ENCODE measurements at regions not wholly inside any gene's neighbourhood (a gene's known extent, or its start where the extent isn't known, plus 50 kb on each side); places are given as distances from the start of the nearest gene placed in this dataset.
A peak's percentile ranks its signal among the peaks of the same experiment; 100 is the strongest.

DNA sequence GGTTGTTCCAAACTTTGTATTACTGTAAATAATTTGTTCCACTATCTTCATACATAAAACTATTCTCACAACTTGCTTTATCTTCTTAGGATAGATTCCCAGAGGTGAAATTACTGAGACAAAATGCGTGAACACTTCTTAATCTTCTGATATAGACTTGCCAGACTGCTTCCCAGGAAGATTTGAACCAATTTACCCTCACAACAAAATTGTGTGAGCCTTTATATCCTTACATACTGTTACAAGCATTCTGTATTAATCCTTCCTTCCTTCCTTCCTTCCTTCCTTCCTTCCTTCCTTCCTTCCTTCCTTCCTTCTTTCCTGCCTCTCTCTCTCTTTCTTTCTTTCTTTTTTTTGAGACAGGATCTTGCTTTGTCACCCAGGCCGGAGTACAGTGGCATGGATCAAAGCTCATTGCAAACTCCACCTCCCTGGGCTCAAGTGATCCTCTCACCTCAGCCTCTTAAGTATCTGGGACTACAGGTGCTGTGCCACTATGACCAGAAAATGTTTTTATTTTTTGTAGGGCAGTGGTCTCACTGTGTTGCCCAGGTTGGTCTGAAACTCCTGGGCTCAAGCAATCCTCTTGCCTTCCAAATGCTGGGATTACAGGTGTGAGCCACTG is 57.1 kb upstream of the SSR3 start:
- ChIA-PET RAD21 (ENCODE audit: low non-redundant PET in 1 of 2, low total read pairs in 2 of 2, uncharacterized antibody in 2 of 2, unreplicated experiment in 2 of 2) (no interaction called here), CTCF (no interaction called here), POLR2A (no interaction called here)
- Histone ChIP-seq H3K9ac (ENCODE audit: low read length) (no peak overlapping the region), H2AFZ (ENCODE audit: low read depth, low read length, poor library complexity, severe bottlenecking) (peak overlapping the region; percentile 70), H3K9me2 (ENCODE audit: insufficient read depth) (no peaks in the 10 kb centered on the region; the same call in 1 of the 2 replicates), H3K4me2 (ENCODE audit: low read length) (no peak overlapping the region), H3K4me3 (replicated peaks in 1 of 2; ENCODE audit: low read depth in 1 of 2, low read length in 2 of 2) (no peak overlapping the region), H3K9me3 (ENCODE audit: control insufficient read depth in 1 of 2, insufficient read depth in 1 of 2, low read depth in 1 of 2, low read length in 2 of 2) (no peaks in the 10 kb centered on the region), H3K27ac (ENCODE audit: low read depth, low read length) (no peak overlapping the region), H4K20me1 (ENCODE audit: insufficient read depth) (no peaks in the 10 kb centered on the region), H3K36me3 (ENCODE audit: control insufficient read depth in 1 of 2, insufficient read depth in 2 of 2, low read length in 2 of 2) (no peaks in the 10 kb centered on the region), H3K27me3 (ENCODE audit: insufficient read depth, low read length) (no peaks in the 10 kb centered on the region), H3K4me1 (ENCODE audit: control insufficient read depth in 1 of 2, insufficient read depth in 2 of 2, low read length in 2 of 2) (peaks cover 0 to 14% of the 10 kb centered on the region in 2 experiments; a peak in 2 of 4 replicates), H3K79me2 (ENCODE audit: insufficient read depth, low read length) (no peaks in the 10 kb centered on the region)
- DNase-seq (ENCODE audit: low read depth, low spot score) = no peak
- ATAC-seq = no peak
- BruUV-seq (replicated peaks) = no TSS peak
- intact Hi-C loops (cut with micrococcal nuclease) = no loop called here
- TF ChIP-seq EGR1 (IDR thresholded peaks at IDR 0.05; ENCODE audit: low read depth) (no peak), ELF1 (IDR thresholded peaks at IDR 0.05; ENCODE audit: borderline replicate concordance, low read depth) (no peak)
- TF ChIP-seq, protein P1, sequence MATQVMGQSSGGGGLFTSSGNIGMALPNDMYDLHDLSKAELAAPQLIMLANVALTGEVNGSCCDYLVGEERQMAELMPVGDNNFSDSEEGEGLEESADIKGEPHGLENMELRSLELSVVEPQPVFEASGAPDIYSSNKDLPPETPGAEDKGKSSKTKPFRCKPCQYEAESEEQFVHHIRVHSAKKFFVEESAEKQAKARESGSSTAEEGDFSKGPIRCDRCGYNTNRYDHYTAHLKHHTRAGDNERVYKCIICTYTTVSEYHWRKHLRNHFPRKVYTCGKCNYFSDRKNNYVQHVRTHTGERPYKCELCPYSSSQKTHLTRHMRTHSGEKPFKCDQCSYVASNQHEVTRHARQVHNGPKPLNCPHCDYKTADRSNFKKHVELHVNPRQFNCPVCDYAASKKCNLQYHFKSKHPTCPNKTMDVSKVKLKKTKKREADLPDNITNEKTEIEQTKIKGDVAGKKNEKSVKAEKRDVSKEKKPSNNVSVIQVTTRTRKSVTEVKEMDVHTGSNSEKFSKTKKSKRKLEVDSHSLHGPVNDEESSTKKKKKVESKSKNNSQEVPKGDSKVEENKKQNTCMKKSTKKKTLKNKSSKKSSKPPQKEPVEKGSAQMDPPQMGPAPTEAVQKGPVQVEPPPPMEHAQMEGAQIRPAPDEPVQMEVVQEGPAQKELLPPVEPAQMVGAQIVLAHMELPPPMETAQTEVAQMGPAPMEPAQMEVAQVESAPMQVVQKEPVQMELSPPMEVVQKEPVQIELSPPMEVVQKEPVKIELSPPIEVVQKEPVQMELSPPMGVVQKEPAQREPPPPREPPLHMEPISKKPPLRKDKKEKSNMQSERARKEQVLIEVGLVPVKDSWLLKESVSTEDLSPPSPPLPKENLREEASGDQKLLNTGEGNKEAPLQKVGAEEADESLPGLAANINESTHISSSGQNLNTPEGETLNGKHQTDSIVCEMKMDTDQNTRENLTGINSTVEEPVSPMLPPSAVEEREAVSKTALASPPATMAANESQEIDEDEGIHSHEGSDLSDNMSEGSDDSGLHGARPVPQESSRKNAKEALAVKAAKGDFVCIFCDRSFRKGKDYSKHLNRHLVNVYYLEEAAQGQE (IDR thresholded peaks at IDR 0.05; ENCODE audit: low read depth) = no peak

DNA sequence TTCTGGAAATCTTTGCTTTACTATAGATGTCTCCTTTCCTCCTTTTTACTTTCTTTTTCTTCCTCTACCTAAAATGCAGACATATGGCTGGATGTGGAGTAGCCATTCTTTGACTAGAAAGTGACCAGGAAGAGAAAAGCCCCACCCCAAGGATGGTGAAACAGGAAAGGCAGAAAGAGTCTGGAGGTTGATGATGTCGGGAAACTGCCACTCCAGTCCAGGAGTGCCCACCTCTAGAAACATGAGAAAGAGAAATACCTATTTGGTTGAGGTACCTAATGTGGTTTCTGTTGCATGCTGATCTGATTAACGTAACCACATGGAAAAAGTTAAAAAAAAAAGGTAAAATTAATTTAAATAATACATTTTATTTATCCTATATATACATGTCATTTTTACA is 55.2 kb upstream of the SSR3 start:
- intact Hi-C loops (cut with micrococcal nuclease) = no loop called here
- Histone ChIP-seq H3K27ac (ENCODE audit: low read depth, low read length) (no peak overlapping the region), H3K79me2 (ENCODE audit: insufficient read depth, low read length) (no peaks in the 10 kb centered on the region), H4K20me1 (ENCODE audit: insufficient read depth) (no peaks in the 10 kb centered on the region), H3K27me3 (ENCODE audit: insufficient read depth, low read length) (no peaks in the 10 kb centered on the region), H3K4me3 (replicated peaks in 1 of 2; ENCODE audit: low read depth in 1 of 2, low read length in 2 of 2) (no peak overlapping the region), H3K4me2 (ENCODE audit: low read length) (no peak overlapping the region), H3K36me3 (ENCODE audit: control insufficient read depth in 1 of 2, insufficient read depth in 2 of 2, low read length in 2 of 2) (no peaks in the 10 kb centered on the region), H2AFZ (ENCODE audit: low read depth, low read length, poor library complexity, severe bottlenecking) (no peak overlapping the region), H3K9me2 (ENCODE audit: insufficient read depth) (no peaks in the 10 kb centered on the region; the same call in 1 of the 2 replicates), H3K9ac (ENCODE audit: low read length) (no peak overlapping the region), H3K4me1 (ENCODE audit: control insufficient read depth in 1 of 2, insufficient read depth in 2 of 2, low read length in 2 of 2) (peaks cover 0 to 14% of the 10 kb centered on the region in 2 experiments; a peak in 3 of 4 replicates), H3K9me3 (ENCODE audit: control insufficient read depth in 1 of 2, insufficient read depth in 1 of 2, low read depth in 1 of 2, low read length in 2 of 2) (no peaks in the 10 kb centered on the region)
- ATAC-seq = no peak
- ChIA-PET CTCF (no interaction called here), POLR2A (no interaction called here), RAD21 (ENCODE audit: low non-redundant PET in 1 of 2, low total read pairs in 2 of 2, uncharacterized antibody in 2 of 2, unreplicated experiment in 2 of 2) (no interaction called here)
- DNase-seq (ENCODE audit: low read depth, low spot score) = no peak
- BruUV-seq (replicated peaks) = no TSS peak
- no peak for TF ChIP-seq JUND (IDR thresholded peaks at IDR 0.05)
- TF ChIP-seq CEBPB (IDR thresholded peaks at IDR 0.05; ENCODE audit: low read depth) = no peak
- no peak for TF ChIP-seq FOSL1 (IDR thresholded peaks at IDR 0.05; ENCODE audit: low read depth)
- TF ChIP-seq EGR1 (IDR thresholded peaks at IDR 0.05; ENCODE audit: low read depth) = no peak
- no peak for TF ChIP-seq SRF (IDR thresholded peaks at IDR 0.05; ENCODE audit: low read depth)
- TF ChIP-seq, protein P2, sequence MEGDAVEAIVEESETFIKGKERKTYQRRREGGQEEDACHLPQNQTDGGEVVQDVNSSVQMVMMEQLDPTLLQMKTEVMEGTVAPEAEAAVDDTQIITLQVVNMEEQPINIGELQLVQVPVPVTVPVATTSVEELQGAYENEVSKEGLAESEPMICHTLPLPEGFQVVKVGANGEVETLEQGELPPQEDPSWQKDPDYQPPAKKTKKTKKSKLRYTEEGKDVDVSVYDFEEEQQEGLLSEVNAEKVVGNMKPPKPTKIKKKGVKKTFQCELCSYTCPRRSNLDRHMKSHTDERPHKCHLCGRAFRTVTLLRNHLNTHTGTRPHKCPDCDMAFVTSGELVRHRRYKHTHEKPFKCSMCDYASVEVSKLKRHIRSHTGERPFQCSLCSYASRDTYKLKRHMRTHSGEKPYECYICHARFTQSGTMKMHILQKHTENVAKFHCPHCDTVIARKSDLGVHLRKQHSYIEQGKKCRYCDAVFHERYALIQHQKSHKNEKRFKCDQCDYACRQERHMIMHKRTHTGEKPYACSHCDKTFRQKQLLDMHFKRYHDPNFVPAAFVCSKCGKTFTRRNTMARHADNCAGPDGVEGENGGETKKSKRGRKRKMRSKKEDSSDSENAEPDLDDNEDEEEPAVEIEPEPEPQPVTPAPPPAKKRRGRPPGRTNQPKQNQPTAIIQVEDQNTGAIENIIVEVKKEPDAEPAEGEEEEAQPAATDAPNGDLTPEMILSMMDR (IDR thresholded peaks at IDR 0.05 in 2 of 3, conservative IDR thresholded peaks at IDR 0.05 in 1 of 3; ENCODE audit: borderline replicate concordance in 1 of 3, insufficient read depth in 1 of 3, low read depth in 2 of 3, low read length in 2 of 3) = no peak
- TF ChIP-seq ZFX (IDR thresholded peaks at IDR 0.05) = no peak
- no peak for TF ChIP-seq ZNF274 (IDR thresholded peaks at IDR 0.05; ENCODE audit: low read depth, low read length)
- TF ChIP-seq POLR2AphosphoS5 (IDR thresholded peaks at IDR 0.05; ENCODE audit: low read depth, low read length) = no peak
- TF ChIP-seq, protein P3, sequence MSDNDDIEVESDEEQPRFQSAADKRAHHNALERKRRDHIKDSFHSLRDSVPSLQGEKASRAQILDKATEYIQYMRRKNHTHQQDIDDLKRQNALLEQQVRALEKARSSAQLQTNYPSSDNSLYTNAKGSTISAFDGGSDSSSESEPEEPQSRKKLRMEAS (IDR thresholded peaks at IDR 0.05) = no peak
- TF ChIP-seq YY1 (IDR thresholded peaks at IDR 0.05; ENCODE audit: extremely low read depth, insufficient replicate concordance, low read depth, low read length) = no peak
- TF ChIP-seq ATF3 (IDR thresholded peaks at IDR 0.05) = no peak
- no peak for TF ChIP-seq EZH2 (IDR thresholded peaks at IDR 0.05)
- no peak for TF ChIP-seq ELF1 (IDR thresholded peaks at IDR 0.05; ENCODE audit: borderline replicate concordance, low read depth)

Data from HCT116 (cell line).